ENCODE measurements at regions not wholly inside any gene's neighbourhood (a gene's known extent, or its start where the extent isn't known, plus 50 kb on each side); places are given as distances from the start of the nearest gene placed in this dataset.

DNA sequence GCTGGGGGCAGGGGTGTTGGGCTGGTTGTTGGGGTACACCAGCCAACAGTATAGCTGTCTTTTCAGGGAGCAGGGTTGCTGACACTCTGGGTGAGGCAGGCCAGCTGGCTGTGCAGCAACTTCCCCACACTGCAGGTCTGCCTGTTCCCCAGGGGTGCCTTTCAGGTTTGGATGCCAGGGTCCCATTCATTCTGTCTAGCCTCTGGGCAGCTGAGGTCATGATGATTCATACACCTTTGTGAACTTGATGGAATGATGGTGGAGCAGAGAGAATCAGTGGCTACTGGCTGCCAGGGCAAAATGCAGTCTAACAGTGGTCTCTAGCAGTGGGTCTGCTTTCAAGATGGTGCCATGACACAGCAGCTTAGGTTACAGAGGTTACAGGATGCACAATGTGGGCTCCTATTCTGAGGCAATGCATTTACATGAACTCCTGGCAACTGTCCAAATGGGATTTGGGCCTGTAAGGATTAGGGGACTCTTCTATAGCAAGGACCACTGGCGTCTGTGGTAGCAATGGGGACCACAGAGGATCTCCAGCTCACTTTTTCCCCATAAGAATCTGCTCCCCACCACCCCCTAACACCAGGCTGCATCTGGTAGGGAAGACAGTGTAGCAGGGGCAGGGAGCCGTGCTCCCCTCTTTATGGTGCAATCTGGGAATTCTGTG is 103.7 kb downstream of the FEM1C start:
- TF ChIP-seq POLR2A (IDR thresholded peaks at IDR 0.05), result no peak
- TF ChIP-seq, protein P1, sequence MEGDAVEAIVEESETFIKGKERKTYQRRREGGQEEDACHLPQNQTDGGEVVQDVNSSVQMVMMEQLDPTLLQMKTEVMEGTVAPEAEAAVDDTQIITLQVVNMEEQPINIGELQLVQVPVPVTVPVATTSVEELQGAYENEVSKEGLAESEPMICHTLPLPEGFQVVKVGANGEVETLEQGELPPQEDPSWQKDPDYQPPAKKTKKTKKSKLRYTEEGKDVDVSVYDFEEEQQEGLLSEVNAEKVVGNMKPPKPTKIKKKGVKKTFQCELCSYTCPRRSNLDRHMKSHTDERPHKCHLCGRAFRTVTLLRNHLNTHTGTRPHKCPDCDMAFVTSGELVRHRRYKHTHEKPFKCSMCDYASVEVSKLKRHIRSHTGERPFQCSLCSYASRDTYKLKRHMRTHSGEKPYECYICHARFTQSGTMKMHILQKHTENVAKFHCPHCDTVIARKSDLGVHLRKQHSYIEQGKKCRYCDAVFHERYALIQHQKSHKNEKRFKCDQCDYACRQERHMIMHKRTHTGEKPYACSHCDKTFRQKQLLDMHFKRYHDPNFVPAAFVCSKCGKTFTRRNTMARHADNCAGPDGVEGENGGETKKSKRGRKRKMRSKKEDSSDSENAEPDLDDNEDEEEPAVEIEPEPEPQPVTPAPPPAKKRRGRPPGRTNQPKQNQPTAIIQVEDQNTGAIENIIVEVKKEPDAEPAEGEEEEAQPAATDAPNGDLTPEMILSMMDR (IDR thresholded peaks at IDR 0.05), result no peak
